H9 (cell line): ENCODE measurements at regions not wholly inside any gene's neighbourhood (a gene's known extent, or its start where the extent isn't known, plus 50 kb on each side); places are given as distances from the start of the nearest gene placed in this dataset.

ENCODE experiments used
- DNase-seq: peaks from one replicate; pipeline ENCODE4 v3.0.0-alpha.2; 2017
- H2AFZ ChIP-seq: one replicate; pipeline ENCODE4 v1.6.1; 2013; ENCODE audit warnings: mild to moderate bottlenecking, low read length, control low read depth, moderate library complexity
- H2AK5ac ChIP-seq: 2 replicates; pipeline ENCODE4 v1.6.1; 2013; ENCODE audit warnings: low read length, control low read depth, mixed read lengths; ENCODE audit not compliant: insufficient read length
- H2BK120ac ChIP-seq: one replicate; pipeline ENCODE4 v1.6.1; 2013; ENCODE audit warnings: low read depth, mild to moderate bottlenecking, low read length, control low read depth, inconsistent platforms; ENCODE audit not compliant: poor library complexity, severe bottlenecking
- H2BK12ac ChIP-seq: 2 replicates; pipeline ENCODE4 v1.6.1; 2013; ENCODE audit warnings: low read length, control low read depth, mixed read lengths, low read depth; ENCODE audit not compliant: insufficient read length
- H2BK15ac ChIP-seq: 2 replicates; pipeline ENCODE4 v1.6.1; 2013; ENCODE audit warnings: low read depth, low read length, control low read depth
- H2BK20ac ChIP-seq: one replicate; pipeline ENCODE4 v1.6.1; 2013; ENCODE audit warnings: low read depth, mild to moderate bottlenecking, low read length, control low read depth, inconsistent platforms; ENCODE audit not compliant: poor library complexity, severe bottlenecking
- H2BK5ac ChIP-seq: 2 replicates; pipeline ENCODE4 v1.6.1; 2013; ENCODE audit warnings: low read length, control low read depth, mixed read lengths; ENCODE audit not compliant: insufficient read length
- H3K14ac ChIP-seq: 2 replicates; pipeline ENCODE4 v1.6.1; 2013; ENCODE audit warnings: low read length, control low read depth; ENCODE audit not compliant: insufficient read depth
- H3K18ac ChIP-seq: 2 replicates; pipeline ENCODE4 v1.6.1; 2013; ENCODE audit warnings: low read depth, mild to moderate bottlenecking, mixed read lengths, low read length, control low read depth; ENCODE audit not compliant: insufficient read length
- H3K23ac ChIP-seq: 2 replicates; pipeline ENCODE4 v1.6.1; 2013; ENCODE audit warnings: low read length, control low read depth, mixed read lengths, low read depth; ENCODE audit not compliant: insufficient read length
- H3K23me2 ChIP-seq: 2 replicates; pipeline ENCODE4 v1.6.1; 2013; ENCODE audit warnings: low read depth, mild to moderate bottlenecking, mixed read lengths, low read length, control low read depth; ENCODE audit not compliant: insufficient read length, poor library complexity, severe bottlenecking
- H3K27ac ChIP-seq: 2 replicates; pipeline ENCODE4 v1.5.1; 2013; ENCODE audit warnings: low read length, control low read depth, mixed read lengths, low read depth; ENCODE audit not compliant: insufficient read length
- H3K27me3 ChIP-seq: 2 replicates; pipeline ENCODE4 v1.6.1; 2013; ENCODE audit warnings: low read length, control low read depth, inconsistent platforms; ENCODE audit not compliant: insufficient read depth
- H3K4ac ChIP-seq: 2 replicates; pipeline ENCODE4 v1.6.1; 2013; ENCODE audit warnings: low read depth, mild to moderate bottlenecking, control low read depth, inconsistent platforms, low read length, moderate library complexity
- H3K4me1 ChIP-seq: 2 replicates; pipeline ENCODE4 v1.6.1; 2013; ENCODE audit warnings: low read length, control low read depth, inconsistent platforms; ENCODE audit not compliant: insufficient read depth
- H3K4me2 ChIP-seq: 2 replicates; pipeline ENCODE4 v1.6.1; 2013; ENCODE audit warnings: low read length, control low read depth, mixed read lengths; ENCODE audit not compliant: insufficient read length, insufficient read depth
- H3K56ac ChIP-seq: 2 replicates; pipeline ENCODE4 v1.6.1; 2013; ENCODE audit warnings: low read depth, mild to moderate bottlenecking, mixed read lengths, low read length, control low read depth; ENCODE audit not compliant: insufficient read length
- H3K79me1 ChIP-seq: 2 replicates; pipeline ENCODE4 v1.6.1; 2013; ENCODE audit warnings: low read depth, mild to moderate bottlenecking, moderate library complexity, low read length, control low read depth, inconsistent platforms; ENCODE audit not compliant: insufficient read depth, poor library complexity, severe bottlenecking
- H3K79me2 ChIP-seq: 2 replicates; pipeline ENCODE4 v1.6.1; 2013; ENCODE audit warnings: low read length, control low read depth, inconsistent platforms; ENCODE audit not compliant: insufficient read depth
- H3K9ac ChIP-seq: 2 replicates; pipeline ENCODE4 v1.6.1; 2013; ENCODE audit warnings: low read length, control low read depth, mixed read lengths; ENCODE audit not compliant: insufficient read length; ENCODE audit errors: extremely low read depth
- H3K9me3 ChIP-seq: one replicate; pipeline ENCODE4 v1.6.1; 2013; ENCODE audit warnings: low read depth, low read length, inconsistent platforms; ENCODE audit not compliant: control insufficient read depth
- H3T11ph ChIP-seq: one replicate; pipeline ENCODE4 v1.6.1; 2013; ENCODE audit warnings: mild to moderate bottlenecking, low read length, control low read depth, inconsistent platforms
- H4K20me1 ChIP-seq: one replicate; pipeline ENCODE4 v1.6.1; 2013; ENCODE audit not compliant: control insufficient read depth, insufficient read length, insufficient read depth
- H4K5ac ChIP-seq: 2 replicates; pipeline ENCODE4 v1.6.1; 2013; ENCODE audit warnings: low read depth, mild to moderate bottlenecking, mixed read lengths, low read length, control low read depth; ENCODE audit not compliant: insufficient read length
- H4K8ac ChIP-seq: replicated peaks from 2 replicates; pipeline ENCODE4 v1.6.1; 2013; ENCODE audit warnings: low read length, control low read depth, mixed read lengths, low read depth; ENCODE audit not compliant: insufficient read length
- H4K91ac ChIP-seq: 2 replicates; pipeline ENCODE4 v1.6.1; 2013; ENCODE audit warnings: low read depth, mild to moderate bottlenecking, moderate library complexity, mixed read lengths, low read length, control low read depth; ENCODE audit not compliant: insufficient read length
- H3K27ac Mint-ChIP-seq, 3 experiments: 2 replicates in 2 of 3; 3 replicates in 1 of 3; pipeline ENCODE4 v1.8.0; 2020 to 2021; ENCODE audit warnings: mixed read lengths in 3 of 3, mild to moderate bottlenecking in 1 of 3, moderate library complexity in 1 of 3
- H3K27me3 Mint-ChIP-seq: 2 replicates; pipeline ENCODE4 v1.8.0; 2021; ENCODE audit warnings: low read depth, mild to moderate bottlenecking, moderate library complexity, mixed read lengths
- H3K36me3 Mint-ChIP-seq, 3 experiments: 2 replicates in 2 of 3; 3 replicates in 1 of 3; pipeline ENCODE4 v1.8.0; 2020 to 2021; ENCODE audit warnings: low read depth in 3 of 3, mixed read lengths in 3 of 3; ENCODE audit not compliant: insufficient read depth in 1 of 3
- H3K4me1 Mint-ChIP-seq, 2 experiments: 2 replicates each; pipeline ENCODE4 v1.8.0; 2020; ENCODE audit warnings: mixed read lengths in 2 of 2
- H3K4me3 Mint-ChIP-seq, 2 experiments: 2 replicates in 1 of 2; 3 replicates in 1 of 2; pipeline ENCODE4 v1.8.0; 2020 to 2021; ENCODE audit warnings: mild to moderate bottlenecking in 2 of 2, mixed read lengths in 2 of 2, moderate library complexity in 1 of 2
- H3K9me3 Mint-ChIP-seq, 2 experiments: 2 replicates in 1 of 2; 3 replicates in 1 of 2; pipeline ENCODE4 v1.8.0; 2020; ENCODE audit warnings: mild to moderate bottlenecking in 2 of 2, mixed read lengths in 2 of 2, moderate library complexity in 1 of 2
- CTCF ChIP-seq: fragments of 200-600 bp; sonication (generic); conservative IDR thresholded peaks from 3 replicates; pipeline ENCODE4 v1.8.0; 2021; ENCODE audit warnings: antibody characterized with exemption, mild to moderate bottlenecking
- WGBS: extraction: QIAGEN DNeasy Blood & Tissue Kit; methylation state at CpG from one replicate; pipeline ENCODE4 v1.1.7; 2013; ENCODE audit warnings: missing lambda C conversion rate, low lambda C conversion rate, mixed read lengths; ENCODE audit not compliant: insufficient read length; ENCODE audit errors: extremely low coverage; 5-methylcytosine and 5-hydroxymethylcytosine counted together

GRCh38 chr6:149154261-149154821 lies 163.2 kb upstream of the TAB2 start:
- H4K91ac ChIP-seq = no peak overlapping the region
- H4K8ac ChIP-seq = no peak overlapping the region
- H3K27ac Mint-ChIP-seq = no peak overlapping the region
- H3K9me3 Mint-ChIP-seq = 0 out of 5 replicates have a peak, but pooled peaks cover 0 to 1% of the 10 kb centered on the region in 2 experiments
- H3T11ph ChIP-seq = no peak overlapping the region
- H3K9ac ChIP-seq = no peak overlapping the region
- H3K9me3 ChIP-seq = no peaks in the 10 kb centered on the region
- H3K36me3 Mint-ChIP-seq = no peaks in the 10 kb centered on the region; a peak in 3 of 7 replicates
- H3K4me1 ChIP-seq = peaks cover 2% of the 10 kb centered on the region; the same call in 1 of the 2 replicates
- no peak overlapping the region for H2BK120ac ChIP-seq
- H3K23ac ChIP-seq = no peak overlapping the region
- H3K79me1 ChIP-seq = no peaks in the 10 kb centered on the region
- H2AFZ ChIP-seq = no peak overlapping the region
- H3K79me2 ChIP-seq = no peaks in the 10 kb centered on the region
- TF ChIP-seq CTCF = no peak
- peaks cover 12 to 14% of the 10 kb centered on the region in 2 experiments for H3K4me1 Mint-ChIP-seq
- no peak overlapping the region for H2BK12ac ChIP-seq
- no peak overlapping the region for H4K5ac ChIP-seq
- no peak overlapping the region for H3K4ac ChIP-seq
- H3K27me3 ChIP-seq = no peaks in the 10 kb centered on the region
- no peak overlapping the region for H2AK5ac ChIP-seq
- H2BK5ac ChIP-seq = no peak overlapping the region
- H3K14ac ChIP-seq = no peak overlapping the region
- no peak overlapping the region for H2BK20ac ChIP-seq
- H3K4me2 ChIP-seq = no peak overlapping the region
- no peak overlapping the region for H3K27ac ChIP-seq
- WGBS = no CpG with 5 or more reads among the region's 1 CpG
- DNase-seq = no peak
- H2BK15ac ChIP-seq = no peak overlapping the region
- no peak overlapping the region for H3K56ac ChIP-seq
- H3K18ac ChIP-seq = no peak overlapping the region
- no peak overlapping the region for H3K4me3 Mint-ChIP-seq
- H3K23me2 ChIP-seq = no peaks in the 10 kb centered on the region
- H4K20me1 ChIP-seq = no peaks in the 10 kb centered on the region
- no peaks in the 10 kb centered on the region; the same call in 1 of the 2 replicates for H3K27me3 Mint-ChIP-seq
